Left lung (tissue), 4 donors: ENCODE measurements at regions not wholly inside any gene's neighbourhood (a gene's known extent, or its start where the extent isn't known, plus 50 kb on each side); places are given as distances from the start of the nearest gene placed in this dataset.

ENCODE experiments used
- ATAC-seq: fragments of 200-7000 bp; cut with Tn5 transposase; one replicate; pipeline ENCODE4 v1.9.1; 2020; ENCODE audit warnings: moderate library complexity
- DNase-seq, 4 donors: peaks; one replicate each; pipeline ENCODE4 v3.0.0-alpha.2; 2013 to 2020
- H3K27ac ChIP-seq, 2 donors: fragments of 200-600 bp; sonication (generic) in 1 of 2; one replicate each; pipeline versions ENCODE4 v1.5.0 to v1.8.0; 2020 to 2021
- H3K27me3 ChIP-seq, 2 donors: fragments of 200-600 bp; sonication (generic) in 1 of 2; one replicate each; pipeline versions ENCODE4 v1.5.0 to v1.8.0; 2020 to 2021
- H3K36me3 ChIP-seq, 2 donors: fragments of 200-600 bp; sonication (generic) in 1 of 2; one replicate each; pipeline versions ENCODE4 v1.5.0 to v1.8.0; 2020 to 2021
- H3K4me1 ChIP-seq, 2 donors: fragments of 200-600 bp; one replicate each; pipeline ENCODE4 v1.8.0; 2021
- H3K4me3 ChIP-seq, 2 donors: fragments of 200-600 bp; sonication (generic) in 1 of 2; one replicate each; pipeline versions ENCODE4 v1.5.0 to v1.8.0; 2020 to 2021; ENCODE audit warnings: mild to moderate bottlenecking in 1 of 2
- H3K9me3 ChIP-seq, 2 donors: fragments of 200-600 bp; sonication (generic) in 1 of 2; one replicate each; pipeline versions ENCODE4 v1.5.0 to v1.8.0; 2020 to 2021
- CTCF ChIP-seq, 2 donors: fragments of 200-600 bp; sonication (generic) in 1 of 2; IDR thresholded peaks; one replicate each; pipeline versions ENCODE4 v1.5.0 to v1.8.0; 2021; ENCODE audit warnings: antibody characterized with exemption in 2 of 2
- intact Hi-C, 2 donors: fragments of 100-400 bp; cut with DNase I; formaldehyde crosslinking; loops; one replicate each; pipeline versions ENCODE4 v1.11.2 to v1.14.2; 2022
- donor health status: DM: no; HTN: yes; CAD: no.
- donor health status: DM: no; HTN: no; CAD: no.

- Histone ChIP-seq H3K4me1 (peaks cover 59 to 95% of the 10 kb centered on the region in 2 donors), H3K9me3 (no peaks in the 10 kb centered on the region), H3K36me3 (no peaks in the 10 kb centered on the region), H3K27ac (peak overlapping the region in 1 of 2 donors; percentile 92), H3K27me3 (peaks cover 0 to 4% of the 10 kb centered on the region in 2 donors), H3K4me3 (peak overlapping the region in 1 of 2 donors; percentile 23)
- TF ChIP-seq CTCF (IDR thresholded peaks at IDR 0.05) = no peak
- intact Hi-C loops = no loop called here
- no peak for ATAC-seq
- peak in 1 of 4 donors; percentile 67 for DNase-seq
Measured at GRCh38 chr17:77375917-77376651, 235.3 kb downstream of the SEC14L1 start.

- Histone ChIP-seq H3K9me3 (no peaks in the 10 kb centered on the region), H3K27ac (peak overlapping the region in 1 of 2 donors; percentile 61), H3K27me3 (peaks cover 0 to 4% of the 10 kb centered on the region in 2 donors), H3K4me3 (no peak overlapping the region), H3K4me1 (peaks cover 52 to 95% of the 10 kb centered on the region in 2 donors), H3K36me3 (no peaks in the 10 kb centered on the region)
- ATAC-seq (peak; percentile 4), DNase-seq (peak in 2 of 4 donors; percentile 85 to 92)
- intact Hi-C loops = no loop called here
- TF ChIP-seq CTCF (IDR thresholded peaks at IDR 0.05) = no peak
Measured at GRCh38 chr17:77376795-77377709, 236.3 kb downstream of the SEC14L1 start.

- TF ChIP-seq CTCF (IDR thresholded peaks at IDR 0.05) = no peak
Measured at GRCh38 chr17:77377710-77378235, 237.0 kb downstream of the SEC14L1 start.

GRCh38 chr17:77378318-77379064 is 237.7 kb downstream of the SEC14L1 start:
- H3K4me1 ChIP-seq = peaks cover 58 to 95% of the 10 kb centered on the region in 2 donors

More at GRCh38 chr17:77377710-77378235, 237.0 kb downstream of the SEC14L1 start:
- H3K27ac ChIP-seq = peak overlapping the region in 1 of 2 donors; percentile 26
- peaks cover 52 to 95% of the 10 kb centered on the region in 2 donors for H3K4me1 ChIP-seq
- H3K36me3 ChIP-seq = no peaks in the 10 kb centered on the region
- H3K9me3 ChIP-seq = no peaks in the 10 kb centered on the region
- ATAC-seq = no peak
- no peak overlapping the region for H3K4me3 ChIP-seq
- peaks cover 0 to 4% of the 10 kb centered on the region in 2 donors for H3K27me3 ChIP-seq
- intact Hi-C loops = no loop called here
- no peak for DNase-seq

More at GRCh38 chr17:77378318-77379064, 237.7 kb downstream of the SEC14L1 start:
- Histone ChIP-seq H3K4me3 (no peak overlapping the region), H3K9me3 (no peaks in the 10 kb centered on the region), H3K27ac (no peak overlapping the region), H3K27me3 (peaks cover 0 to 4% of the 10 kb centered on the region in 2 donors), H3K36me3 (no peaks in the 10 kb centered on the region)
- ATAC-seq (no peak), DNase-seq (no peak)
- TF ChIP-seq CTCF (IDR thresholded peaks at IDR 0.05) = no peak
- intact Hi-C loops = no loop called here
